ENCODE measurements at regions not wholly inside any gene's neighbourhood (a gene's known extent, or its start where the extent isn't known, plus 50 kb on each side); places are given as distances from the start of the nearest gene placed in this dataset.
"Not testable (repeated sequence)": the region's sequence is repeated elsewhere in the genome, so short reads cannot be mapped to it uniquely, and the experiment has no call there.

DNA sequence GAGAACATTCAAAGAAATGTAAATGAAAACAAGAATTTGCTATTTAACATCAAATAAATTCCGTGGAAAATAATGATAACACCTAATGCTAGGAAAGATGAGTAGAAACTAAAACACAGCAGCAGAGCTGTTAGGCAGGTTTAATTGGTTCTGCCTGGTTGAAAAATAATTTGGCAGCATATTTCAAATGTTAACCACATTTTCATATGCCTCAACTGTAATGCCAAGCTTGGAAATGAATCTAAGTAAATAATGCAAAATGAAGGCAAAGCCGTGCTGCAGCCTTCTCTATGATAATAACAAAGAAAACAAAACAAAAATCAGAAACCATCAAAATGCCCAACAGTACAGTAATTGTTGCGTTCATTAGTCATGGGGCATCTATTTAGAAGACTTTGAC lies 79.9 kb upstream of the MSX2 start:
- no peak overlapping the region for H3K27ac ChIP-seq
- intact Hi-C loops (cut with DNase I) = no loop called here
- DNase-seq (no peak), ATAC-seq (no peak)
- WGBS, 3 donors = 75 to 77% (median 76%) methylated on average over 3 of the region's 3 CpGs
- TF ChIP-seq, protein P1, sequence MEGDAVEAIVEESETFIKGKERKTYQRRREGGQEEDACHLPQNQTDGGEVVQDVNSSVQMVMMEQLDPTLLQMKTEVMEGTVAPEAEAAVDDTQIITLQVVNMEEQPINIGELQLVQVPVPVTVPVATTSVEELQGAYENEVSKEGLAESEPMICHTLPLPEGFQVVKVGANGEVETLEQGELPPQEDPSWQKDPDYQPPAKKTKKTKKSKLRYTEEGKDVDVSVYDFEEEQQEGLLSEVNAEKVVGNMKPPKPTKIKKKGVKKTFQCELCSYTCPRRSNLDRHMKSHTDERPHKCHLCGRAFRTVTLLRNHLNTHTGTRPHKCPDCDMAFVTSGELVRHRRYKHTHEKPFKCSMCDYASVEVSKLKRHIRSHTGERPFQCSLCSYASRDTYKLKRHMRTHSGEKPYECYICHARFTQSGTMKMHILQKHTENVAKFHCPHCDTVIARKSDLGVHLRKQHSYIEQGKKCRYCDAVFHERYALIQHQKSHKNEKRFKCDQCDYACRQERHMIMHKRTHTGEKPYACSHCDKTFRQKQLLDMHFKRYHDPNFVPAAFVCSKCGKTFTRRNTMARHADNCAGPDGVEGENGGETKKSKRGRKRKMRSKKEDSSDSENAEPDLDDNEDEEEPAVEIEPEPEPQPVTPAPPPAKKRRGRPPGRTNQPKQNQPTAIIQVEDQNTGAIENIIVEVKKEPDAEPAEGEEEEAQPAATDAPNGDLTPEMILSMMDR (IDR thresholded peaks at IDR 0.05) = no peak
- H3K9me3 ChIP-seq = peaks cover 3% of the 10 kb centered on the region
- no peak overlapping the region for H3K4me3 ChIP-seq
- no peaks in the 10 kb centered on the region for H3K4me1 ChIP-seq
- H3K36me3 ChIP-seq (ENCODE audit: insufficient read depth in 1 of 2, low read depth in 1 of 2) = no peaks in the 10 kb centered on the region
- H3K27me3 ChIP-seq (ENCODE audit: insufficient read depth in 3 of 3, low read length in 2 of 3) = no peaks in the 10 kb centered on the region

DNA sequence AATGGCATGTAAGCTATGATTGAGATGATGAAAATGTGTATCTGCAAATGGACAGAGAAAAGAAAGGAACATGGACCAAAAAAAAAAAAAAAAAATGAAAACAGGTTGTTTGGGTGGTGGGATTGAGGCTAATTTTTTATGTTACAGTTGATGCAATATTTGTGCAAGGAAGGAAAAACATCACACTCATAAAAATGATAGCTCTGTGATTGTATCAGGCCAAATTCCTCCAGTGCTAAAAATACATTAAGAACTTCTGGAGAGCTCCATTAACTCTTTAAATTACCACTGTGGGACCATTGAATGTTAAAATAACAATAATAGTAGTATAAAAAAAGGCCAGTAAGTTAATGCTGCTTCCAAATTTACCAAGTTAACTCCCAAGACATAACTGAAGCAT lies 79.5 kb upstream of the MSX2 start:
- ATAC-seq (no peak), DNase-seq (no peak)
- Histone ChIP-seq H3K27ac (no peak overlapping the region), H3K36me3 (ENCODE audit: insufficient read depth in 1 of 2, low read depth in 1 of 2) (no peaks in the 10 kb centered on the region), H3K4me3 (no peak overlapping the region), H3K9me3 (peaks cover 3% of the 10 kb centered on the region), H3K4me1 (no peaks in the 10 kb centered on the region), H3K27me3 (ENCODE audit: insufficient read depth in 3 of 3, low read length in 2 of 3) (no peaks in the 10 kb centered on the region)
- intact Hi-C loops (cut with DNase I) = no loop called here
- TF ChIP-seq, protein P1 (IDR thresholded peaks at IDR 0.05) = no peak

DNA sequence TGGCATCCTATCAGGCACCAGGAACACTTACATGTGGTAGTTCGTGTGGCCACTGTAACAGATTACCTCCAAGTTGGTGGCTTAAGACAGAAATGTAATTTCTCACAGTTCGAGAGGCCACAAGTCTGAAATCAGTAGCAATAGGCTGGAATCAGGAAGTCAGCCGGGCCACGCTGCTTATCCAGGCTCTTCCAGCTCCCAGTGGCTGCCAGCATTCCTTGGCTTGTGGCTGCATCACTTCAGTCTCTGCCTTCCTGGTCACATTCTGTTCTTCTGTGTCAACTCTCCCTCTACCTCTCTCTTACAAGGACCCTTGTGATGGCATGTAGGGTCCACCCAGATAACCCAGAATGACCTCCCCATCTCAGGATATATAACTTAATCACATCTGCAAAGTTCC lies 78.7 kb upstream of the MSX2 start:
- WGBS, 3 donors = 82 to 88% (median 87%) methylated on average over 4 of the region's 4 CpGs
- H3K4me1 ChIP-seq = no peaks in the 10 kb centered on the region
- no peaks in the 10 kb centered on the region for H3K36me3 ChIP-seq (ENCODE audit: insufficient read depth in 1 of 2, low read depth in 1 of 2)
- H3K27me3 ChIP-seq (ENCODE audit: insufficient read depth in 3 of 3, low read length in 2 of 3) = no peaks in the 10 kb centered on the region
- TF ChIP-seq, protein P1 (IDR thresholded peaks at IDR 0.05) = no peak
- ATAC-seq = no peak
- DNase-seq = no peak
- H3K27ac ChIP-seq = no peak overlapping the region
- H3K4me3 ChIP-seq = no peak overlapping the region
- H3K9me3 ChIP-seq = peaks cover 3% of the 10 kb centered on the region
- intact Hi-C loops (cut with DNase I) = no loop called here

DNA sequence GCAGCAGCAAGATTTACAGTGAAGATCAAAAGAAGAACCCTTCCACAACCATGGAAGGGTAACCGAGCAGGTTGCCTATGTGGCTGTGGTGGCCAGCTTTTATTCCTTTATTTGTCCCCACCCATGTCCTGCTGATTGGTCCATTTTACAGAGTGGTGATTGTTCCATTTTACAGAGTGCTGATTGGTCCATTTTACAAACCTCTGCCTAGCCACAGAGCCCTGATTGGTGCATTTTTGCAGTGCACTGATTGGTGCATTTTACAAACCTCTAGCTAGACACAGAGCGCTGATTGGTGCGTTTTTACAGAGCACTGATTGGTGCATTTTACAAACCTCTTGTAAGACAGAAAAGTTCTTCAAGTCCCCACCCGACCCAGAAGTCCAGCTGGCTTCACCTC lies 75.8 kb upstream of the MSX2 start:
- H3K27me3 ChIP-seq (ENCODE audit: insufficient read depth in 3 of 3, low read length in 2 of 3); H3K4me1 ChIP-seq; H3K9me3 ChIP-seq; H3K27ac ChIP-seq; intact Hi-C loops (cut with DNase I); H3K4me3 ChIP-seq; ATAC-seq; DNase-seq; H3K36me3 ChIP-seq (ENCODE audit: insufficient read depth in 1 of 2, low read depth in 1 of 2): not testable (repeated sequence)
- WGBS, 3 donors = 82 to 87% (median 86%) methylated on average over 4 of the region's 4 CpGs

DNA sequence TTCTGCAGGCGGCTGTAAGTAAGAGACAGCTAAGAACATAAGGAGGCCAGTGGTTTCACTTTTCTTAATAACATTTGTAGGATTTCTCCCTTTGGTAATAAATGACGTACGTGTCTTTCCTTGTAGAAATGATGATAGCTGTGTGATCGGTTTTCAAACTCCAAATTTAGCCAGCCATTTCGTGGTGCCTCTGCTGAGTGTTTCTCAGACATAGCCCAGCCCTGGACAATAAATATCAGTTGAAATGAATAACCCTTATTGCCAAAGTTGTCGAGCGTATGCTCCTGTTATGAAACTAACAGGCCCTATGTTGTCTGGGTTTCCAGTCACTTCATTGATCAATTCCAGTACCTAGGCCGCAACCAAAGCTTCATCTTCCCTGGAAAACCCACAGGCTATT lies 75.0 kb upstream of the MSX2 start:
- DNase-seq = no peak
- Histone ChIP-seq H3K4me3 (no peak overlapping the region), H3K27ac (no peak overlapping the region), H3K36me3 (ENCODE audit: insufficient read depth in 1 of 2, low read depth in 1 of 2) (no peaks in the 10 kb centered on the region), H3K9me3 (peaks cover 3% of the 10 kb centered on the region), H3K27me3 (ENCODE audit: insufficient read depth in 3 of 3, low read length in 2 of 3) (peaks cover 0 to 3% (median 0%) of the 10 kb centered on the region in 3 donors), H3K4me1 (no peaks in the 10 kb centered on the region)
- TF ChIP-seq, protein P1 (IDR thresholded peaks at IDR 0.05) = no peak
- ATAC-seq = no peak
- intact Hi-C loops (cut with DNase I) = no loop called here
- 72 to 81% (median 79%) methylated on average over 8 of the region's 8 CpGs for whole genome bisulfite sequencing, 3 donors

Data from psoas muscle (tissue), 7 donors.